A549 (cell line): ENCODE measurements at regions not wholly inside any gene's neighbourhood (a gene's known extent, or its start where the extent isn't known, plus 50 kb on each side); places are given as distances from the start of the nearest gene placed in this dataset.

Source experiments
- CHD2 ChIP-seq: fragments of 150-350 bp; IDR thresholded peaks from 2 replicates; pipeline ENCODE4 v1.6.1; 2014; ENCODE audit warnings: low read length; ENCODE audit not compliant: partially characterized antibody
- EHMT2 ChIP-seq: fragments of 200-600 bp; sonication (generic); IDR thresholded peaks from 2 replicates; pipeline ENCODE4 v1.6.1; 2016; ENCODE audit warnings: antibody characterized with exemption, low read depth, mild to moderate bottlenecking, moderate library complexity
- KDM1A ChIP-seq: fragments of 200-600 bp; sonication (generic); IDR thresholded peaks from 2 replicates; pipeline ENCODE4 v1.6.1; 2016; ENCODE audit warnings: low read depth, mild to moderate bottlenecking
- POLR2A ChIP-seq: IDR thresholded peaks from 2 replicates; pipeline ENCODE4 v1.6.1; 2012; ENCODE audit warnings: mild to moderate bottlenecking, low read length
- ZFP36 ChIP-seq: fragments of 450-650 bp; IDR thresholded peaks from 2 replicates; pipeline ENCODE4 v1.6.1; 2014; ENCODE audit warnings: borderline replicate concordance; ENCODE audit not compliant: partially characterized antibody
- TF ChIP-seq, protein P1 (sequence below): fragments of >200 bp; sonication (Bioruptor Twin); formaldehyde crosslinking; IDR thresholded peaks from 3 replicates; pipeline ENCODE4 v1.5.1; 2016
- TF ChIP-seq, protein P2 (sequence below): IDR thresholded peaks from 2 replicates; pipeline ENCODE4 v1.6.1; 2012
- TF ChIP-seq, protein P3 (sequence below): IDR thresholded peaks from 2 replicates; pipeline ENCODE4 v1.6.1; 2012

DNA sequence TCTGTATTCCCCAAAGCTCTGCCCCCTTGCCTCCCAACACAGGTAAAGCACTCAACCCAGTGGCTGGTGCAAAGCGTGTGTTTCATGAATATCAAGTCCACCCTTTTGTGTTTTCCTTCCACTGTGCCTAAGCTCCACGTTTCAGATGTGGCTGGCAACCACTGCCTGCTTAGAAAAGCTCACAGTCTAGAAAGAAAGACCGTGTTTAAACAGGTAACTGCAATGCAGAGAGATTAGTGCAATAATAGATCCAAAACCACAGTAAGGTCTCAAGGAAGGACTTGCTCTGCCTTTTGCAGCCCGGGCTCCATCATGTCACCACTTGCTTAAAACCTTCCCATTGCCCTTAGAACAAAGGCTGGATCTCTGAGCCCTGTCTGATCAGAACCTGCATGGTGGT lies 240.2 kb upstream of the C16orf82 start:
- TF ChIP-seq, protein P1, sequence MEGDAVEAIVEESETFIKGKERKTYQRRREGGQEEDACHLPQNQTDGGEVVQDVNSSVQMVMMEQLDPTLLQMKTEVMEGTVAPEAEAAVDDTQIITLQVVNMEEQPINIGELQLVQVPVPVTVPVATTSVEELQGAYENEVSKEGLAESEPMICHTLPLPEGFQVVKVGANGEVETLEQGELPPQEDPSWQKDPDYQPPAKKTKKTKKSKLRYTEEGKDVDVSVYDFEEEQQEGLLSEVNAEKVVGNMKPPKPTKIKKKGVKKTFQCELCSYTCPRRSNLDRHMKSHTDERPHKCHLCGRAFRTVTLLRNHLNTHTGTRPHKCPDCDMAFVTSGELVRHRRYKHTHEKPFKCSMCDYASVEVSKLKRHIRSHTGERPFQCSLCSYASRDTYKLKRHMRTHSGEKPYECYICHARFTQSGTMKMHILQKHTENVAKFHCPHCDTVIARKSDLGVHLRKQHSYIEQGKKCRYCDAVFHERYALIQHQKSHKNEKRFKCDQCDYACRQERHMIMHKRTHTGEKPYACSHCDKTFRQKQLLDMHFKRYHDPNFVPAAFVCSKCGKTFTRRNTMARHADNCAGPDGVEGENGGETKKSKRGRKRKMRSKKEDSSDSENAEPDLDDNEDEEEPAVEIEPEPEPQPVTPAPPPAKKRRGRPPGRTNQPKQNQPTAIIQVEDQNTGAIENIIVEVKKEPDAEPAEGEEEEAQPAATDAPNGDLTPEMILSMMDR: no peak
- TF ChIP-seq POLR2A (no peak), EHMT2 (no peak), KDM1A (no peak), CHD2 (no peak), ZFP36 (no peak)
- TF ChIP-seq, protein P2, sequence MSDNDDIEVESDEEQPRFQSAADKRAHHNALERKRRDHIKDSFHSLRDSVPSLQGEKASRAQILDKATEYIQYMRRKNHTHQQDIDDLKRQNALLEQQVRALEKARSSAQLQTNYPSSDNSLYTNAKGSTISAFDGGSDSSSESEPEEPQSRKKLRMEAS: no peak
- TF ChIP-seq, protein P3, sequence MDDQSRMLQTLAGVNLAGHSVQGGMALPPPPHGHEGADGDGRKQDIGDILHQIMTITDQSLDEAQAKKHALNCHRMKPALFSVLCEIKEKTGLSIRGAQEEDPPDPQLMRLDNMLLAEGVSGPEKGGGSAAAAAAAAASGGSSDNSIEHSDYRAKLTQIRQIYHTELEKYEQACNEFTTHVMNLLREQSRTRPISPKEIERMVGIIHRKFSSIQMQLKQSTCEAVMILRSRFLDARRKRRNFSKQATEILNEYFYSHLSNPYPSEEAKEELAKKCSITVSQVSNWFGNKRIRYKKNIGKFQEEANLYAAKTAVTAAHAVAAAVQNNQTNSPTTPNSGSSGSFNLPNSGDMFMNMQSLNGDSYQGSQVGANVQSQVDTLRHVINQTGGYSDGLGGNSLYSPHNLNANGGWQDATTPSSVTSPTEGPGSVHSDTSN: no peak
